Adrenal gland (tissue), 5 donors: ENCODE measurements at regions not wholly inside any gene's neighbourhood (a gene's known extent, or its start where the extent isn't known, plus 50 kb on each side); places are given as distances from the start of the nearest gene placed in this dataset.

Experiments used
- POLR2A ChIP-seq, 2 donors: fragments of 450-650 bp; IDR thresholded peaks; one replicate each; pipeline ENCODE4 v1.6.1; 2017; ENCODE audit warnings: antibody characterized with exemption in 2 of 2, mild to moderate bottlenecking in 2 of 2, moderate library complexity in 1 of 2
- TF ChIP-seq, protein P1 (sequence below), 6 experiments: fragments of 450-650 bp in 4 of 6; fragments of 200-600 bp in 2 of 6; sonication (generic) in 1 of 6; IDR thresholded peaks; 1 replicate in 5 of 6; 2 replicates in 1 of 6; pipeline versions ENCODE4 v1.5.1 to v1.8.0; 2016 to 2021; ENCODE audit warnings: antibody characterized with exemption in 6 of 6, mild to moderate bottlenecking in 2 of 6, moderate library complexity in 1 of 6
- donor health status: DM: no; HTN: no; CAD: no.

DNA sequence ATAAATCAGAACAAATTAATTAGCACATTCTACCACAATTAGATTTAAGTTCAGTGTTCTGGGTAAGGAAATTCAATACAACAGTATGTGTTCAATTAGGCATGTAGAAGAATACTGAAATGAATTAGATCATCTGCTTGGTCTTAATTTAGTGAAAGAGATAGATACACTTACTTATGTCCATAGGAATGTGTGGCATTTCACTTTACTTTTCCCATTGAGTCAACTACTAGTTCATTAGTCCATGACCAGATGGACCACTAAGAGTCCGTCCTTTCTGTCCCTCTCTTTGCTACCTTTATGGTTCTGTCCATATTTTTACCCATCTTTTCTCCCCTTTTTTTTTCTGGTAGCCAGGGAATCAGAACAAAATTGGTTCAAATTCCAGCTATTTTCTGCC is 276.9 kb downstream of the OSTF1 start:
- TF ChIP-seq, protein P1, sequence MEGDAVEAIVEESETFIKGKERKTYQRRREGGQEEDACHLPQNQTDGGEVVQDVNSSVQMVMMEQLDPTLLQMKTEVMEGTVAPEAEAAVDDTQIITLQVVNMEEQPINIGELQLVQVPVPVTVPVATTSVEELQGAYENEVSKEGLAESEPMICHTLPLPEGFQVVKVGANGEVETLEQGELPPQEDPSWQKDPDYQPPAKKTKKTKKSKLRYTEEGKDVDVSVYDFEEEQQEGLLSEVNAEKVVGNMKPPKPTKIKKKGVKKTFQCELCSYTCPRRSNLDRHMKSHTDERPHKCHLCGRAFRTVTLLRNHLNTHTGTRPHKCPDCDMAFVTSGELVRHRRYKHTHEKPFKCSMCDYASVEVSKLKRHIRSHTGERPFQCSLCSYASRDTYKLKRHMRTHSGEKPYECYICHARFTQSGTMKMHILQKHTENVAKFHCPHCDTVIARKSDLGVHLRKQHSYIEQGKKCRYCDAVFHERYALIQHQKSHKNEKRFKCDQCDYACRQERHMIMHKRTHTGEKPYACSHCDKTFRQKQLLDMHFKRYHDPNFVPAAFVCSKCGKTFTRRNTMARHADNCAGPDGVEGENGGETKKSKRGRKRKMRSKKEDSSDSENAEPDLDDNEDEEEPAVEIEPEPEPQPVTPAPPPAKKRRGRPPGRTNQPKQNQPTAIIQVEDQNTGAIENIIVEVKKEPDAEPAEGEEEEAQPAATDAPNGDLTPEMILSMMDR (IDR thresholded peaks at IDR 0.05) = no peak
- TF ChIP-seq POLR2A (IDR thresholded peaks at IDR 0.05) = no peak
